WTC11 (cell line): ENCODE measurements at regions not wholly inside any gene's neighbourhood (a gene's known extent, or its start where the extent isn't known, plus 50 kb on each side); places are given as distances from the start of the nearest gene placed in this dataset.

Experiments used
- ATAC-seq: fragments of 200-7000 bp; cut with Tn5 transposase; 2 replicates; pipeline ENCODE4 v1.10.0; 2021; ENCODE audit warnings: mild to moderate bottlenecking, moderate library complexity
- CTCF ChIA-PET: fragments of 300-600 bp; sonication (Branson Sonifier 250); formaldehyde crosslinking; loops from one replicate; lab custom pipeline; 2021; ENCODE audit warnings: antibody characterized with exemption; lab: Charles Lee
- POLR2A ChIA-PET: fragments of 350-600 bp; sonication (Branson Sonifier 250); formaldehyde crosslinking; loops from one replicate; lab custom pipeline; 2021; ENCODE audit warnings: antibody characterized with exemption; lab: Charles Lee
- DNase-seq: peaks from one replicate; pipeline ENCODE4 v3.0.0; 2021; ENCODE audit warnings: low spot score
- H3K27ac Mint-ChIP-seq: 2 replicates; pipeline ENCODE4 v1.8.0; 2021; ENCODE audit warnings: mixed read lengths
- H3K27me3 Mint-ChIP-seq: 2 replicates; pipeline ENCODE4 v1.8.0; 2021; ENCODE audit warnings: low read depth, mild to moderate bottlenecking, moderate library complexity, mixed read lengths
- H3K36me3 Mint-ChIP-seq: 2 replicates; pipeline ENCODE4 v1.8.0; 2021; ENCODE audit warnings: mixed read lengths
- H3K4me1 Mint-ChIP-seq: 2 replicates; pipeline ENCODE4 v1.8.0; 2022; ENCODE audit warnings: mixed read lengths
- H3K4me3 Mint-ChIP-seq: 2 replicates; pipeline ENCODE4 v1.8.0; 2021; ENCODE audit warnings: mild to moderate bottlenecking, moderate library complexity, mixed read lengths
- H3K9me3 Mint-ChIP-seq: 2 replicates; pipeline ENCODE4 v1.8.0; 2021; ENCODE audit warnings: mixed read lengths
- CTCF ChIP-seq: fragments of 200-600 bp; IDR thresholded peaks from 2 replicates; pipeline ENCODE4 v1.8.0; 2022; ENCODE audit warnings: antibody characterized with exemption
- MAX ChIP-seq: sonication (generic); formaldehyde crosslinking; IDR thresholded peaks from 2 replicates; pipeline ENCODE4 v1.8.0; 2022; ENCODE audit warnings: mild to moderate bottlenecking, missing genetic modification reagents
- NFYB ChIP-seq: sonication (generic); formaldehyde crosslinking; conservative IDR thresholded peaks from 2 replicates; pipeline ENCODE4 v1.8.0; 2022; ENCODE audit warnings: low read depth, missing genetic modification reagents
- NR2C2 ChIP-seq: sonication (generic); formaldehyde crosslinking; IDR thresholded peaks from 2 replicates; pipeline ENCODE4 v1.8.0; 2022; ENCODE audit warnings: mild to moderate bottlenecking, missing genetic modification reagents
- PREB ChIP-seq: sonication (generic); formaldehyde crosslinking; IDR thresholded peaks from 2 replicates; pipeline ENCODE4 v1.8.1; 2022; ENCODE audit warnings: mild to moderate bottlenecking, missing genetic modification reagents, moderate library complexity, borderline replicate concordance
- TEAD1 ChIP-seq: sonication (generic); formaldehyde crosslinking; IDR thresholded peaks from 2 replicates; pipeline ENCODE4 v1.8.0; 2022; ENCODE audit warnings: mild to moderate bottlenecking, missing genetic modification reagents
- USF1 ChIP-seq: sonication (generic); formaldehyde crosslinking; IDR thresholded peaks from 2 replicates; pipeline ENCODE4 v1.8.0; 2022; ENCODE audit warnings: mild to moderate bottlenecking, missing genetic modification reagents
- ZNF396 ChIP-seq: fragments of 250-450 bp; sonication (Bioruptor Pico); IDR thresholded peaks from 2 replicates; pipeline ENCODE4 v1.8.0; 2021; ENCODE audit warnings: mild to moderate bottlenecking, moderate library complexity, borderline replicate concordance
- ZNF532 ChIP-seq: fragments of 250-450 bp; sonication (Bioruptor Pico); IDR thresholded peaks from 2 replicates; pipeline ENCODE4 v1.9.0; 2021; ENCODE audit warnings: mild to moderate bottlenecking, borderline replicate concordance
- ZSCAN18 ChIP-seq: fragments of 250-450 bp; sonication (Bioruptor Pico); IDR thresholded peaks from 2 replicates; pipeline ENCODE4 v2.1.2; 2022; ENCODE audit warnings: mild to moderate bottlenecking, moderate library complexity
- TF ChIP-seq, protein P1 (sequence below): fragments of 250-450 bp; sonication (Bioruptor Pico); IDR thresholded peaks from 2 replicates; pipeline ENCODE4 v1.8.0; 2021; ENCODE audit warnings: mild to moderate bottlenecking

DNA sequence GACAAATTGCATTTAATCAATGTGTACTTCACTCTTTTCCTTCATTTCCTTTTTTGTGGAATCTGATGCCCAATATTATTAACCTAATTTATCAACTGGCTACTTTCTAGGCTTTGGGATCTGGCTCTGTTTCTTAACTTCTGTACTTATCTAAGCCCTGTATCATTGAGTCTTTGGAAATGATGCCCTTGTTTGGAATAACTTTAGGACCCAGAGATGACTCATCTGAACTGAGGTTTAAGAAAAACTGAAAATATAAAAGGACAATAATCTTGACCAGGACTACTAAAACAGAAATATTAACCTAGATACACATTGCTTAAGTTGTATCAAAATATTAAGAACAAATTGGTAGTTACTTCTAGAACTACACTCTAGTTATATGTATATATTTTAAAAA lies 600.8 kb downstream of the CPS1 start (continued):
- no peak for TF ChIP-seq USF1 (CRISPR knock-in tag)

DNA sequence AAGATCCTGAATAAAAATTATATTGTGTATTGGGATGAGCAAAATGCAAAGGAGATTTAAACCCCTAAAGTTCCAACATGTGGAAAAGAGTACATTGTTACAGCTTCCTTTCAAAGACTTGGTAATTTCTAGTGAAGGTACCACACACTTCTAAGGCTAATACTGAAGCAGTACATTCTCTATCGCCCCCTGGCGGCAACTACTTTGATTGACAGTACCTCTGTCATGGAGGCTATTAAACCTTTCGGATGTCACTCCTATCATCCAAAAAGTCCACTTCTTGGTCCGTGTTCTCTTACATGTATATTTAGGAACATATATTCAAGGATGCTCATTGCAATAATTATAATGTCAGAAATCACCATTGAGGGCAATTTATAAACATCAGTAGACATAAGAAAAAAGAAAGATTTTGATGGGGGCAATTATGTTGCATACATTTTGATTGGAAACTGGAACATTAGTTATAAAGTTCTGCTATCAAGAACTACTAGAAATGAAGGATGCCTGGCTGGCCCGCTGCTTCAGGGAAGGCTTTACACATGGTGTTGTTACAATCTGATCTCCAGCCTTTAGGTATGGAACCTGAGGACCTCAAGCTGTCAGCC lies 601.6 kb downstream of the CPS1 start:
- Mint-ChIP-seq H3K27me3 (no peaks in the 10 kb centered on the region), H3K4me3 (no peak overlapping the region), H3K9me3 (no peaks in the 10 kb centered on the region), H3K27ac (no peak overlapping the region), H3K4me1 (no peaks in the 10 kb centered on the region), H3K36me3 (no peaks in the 10 kb centered on the region)
- ATAC-seq = peak; percentile 92
- TF ChIP-seq CTCF = peak; percentile 82
- TF ChIP-seq MAX (CRISPR knock-in tag) = no peak
- TF ChIP-seq NR2C2 = no peak
- TF ChIP-seq ZNF532 (CRISPR knock-in tag) = no peak
- CTCF ChIA-PET = interaction anchor here (0.6 to 1.2 kb wide), 15 partner anchors 12 to 1410 kb away, joined by 3 to 12 read pairs (median 4); no protein-coding TSS in a partner anchor
- POLR2A ChIA-PET = no interaction called here
- peak; percentile 83 for DNase-seq

- Mint-ChIP-seq H3K27me3 (no peaks in the 10 kb centered on the region), H3K9me3 (no peaks in the 10 kb centered on the region), H3K4me1 (no peaks in the 10 kb centered on the region), H3K4me3 (no peak overlapping the region), H3K36me3 (no peaks in the 10 kb centered on the region), H3K27ac (no peak overlapping the region)
- DNase-seq (no peak), ATAC-seq (no peak)
- TF ChIP-seq NFYB (CRISPR knock-in tag) (no peak), PREB (no peak), ZNF396 (CRISPR knock-in tag) (no peak), TEAD1 (CRISPR knock-in tag) (no peak), ZSCAN18 (CRISPR knock-in tag) (no peak)
- TF ChIP-seq, protein P1, sequence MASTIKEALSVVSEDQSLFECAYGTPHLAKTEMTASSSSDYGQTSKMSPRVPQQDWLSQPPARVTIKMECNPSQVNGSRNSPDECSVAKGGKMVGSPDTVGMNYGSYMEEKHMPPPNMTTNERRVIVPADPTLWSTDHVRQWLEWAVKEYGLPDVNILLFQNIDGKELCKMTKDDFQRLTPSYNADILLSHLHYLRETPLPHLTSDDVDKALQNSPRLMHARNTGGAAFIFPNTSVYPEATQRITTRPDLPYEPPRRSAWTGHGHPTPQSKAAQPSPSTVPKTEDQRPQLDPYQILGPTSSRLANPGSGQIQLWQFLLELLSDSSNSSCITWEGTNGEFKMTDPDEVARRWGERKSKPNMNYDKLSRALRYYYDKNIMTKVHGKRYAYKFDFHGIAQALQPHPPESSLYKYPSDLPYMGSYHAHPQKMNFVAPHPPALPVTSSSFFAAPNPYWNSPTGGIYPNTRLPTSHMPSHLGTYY (CRISPR knock-in tag) = no peak
- POLR2A ChIA-PET = no interaction called here
- CTCF ChIA-PET = no interaction called here
These were observed 603.6 kb downstream of the CPS1 start for GRCh38 chr2:211159972-211160371.
